Inferior parietal cortex (tissue), 1 donor: ENCODE measurements at regions not wholly inside any gene's neighbourhood (a gene's known extent, or its start where the extent isn't known, plus 50 kb on each side); places are given as distances from the start of the nearest gene placed in this dataset.
"Not testable (repeated sequence)": the region's sequence is repeated elsewhere in the genome, so short reads cannot be mapped to it uniquely, and the experiment has no call there.

Source experiments
- DNase-seq: peaks from one replicate; pipeline ENCODE4 v3.0.0-alpha.2; 2016; ENCODE audit errors: extremely low spot score

DNA sequence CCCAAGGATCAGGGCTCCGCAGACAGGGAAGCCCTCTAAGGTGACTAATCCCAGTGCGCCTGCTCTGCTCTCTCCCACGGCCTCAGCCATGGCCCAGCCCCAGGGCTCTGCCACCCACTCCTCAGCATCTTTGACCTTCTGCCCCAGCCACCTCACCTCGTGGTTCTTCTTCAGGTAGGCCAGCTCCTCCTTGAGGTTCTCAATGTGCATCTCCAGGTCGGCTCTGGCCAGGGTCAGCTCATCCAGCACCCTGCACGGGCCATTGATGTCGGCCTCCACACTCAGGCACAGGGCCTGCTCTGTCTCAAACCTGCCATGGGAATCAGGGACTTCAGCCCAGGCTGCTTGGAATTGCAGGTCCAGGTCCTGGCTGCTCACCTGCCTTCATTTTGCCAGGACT lies 128.4 kb downstream of the TNFRSF13B start:
- not testable (repeated sequence) for DNase-seq

DNA sequence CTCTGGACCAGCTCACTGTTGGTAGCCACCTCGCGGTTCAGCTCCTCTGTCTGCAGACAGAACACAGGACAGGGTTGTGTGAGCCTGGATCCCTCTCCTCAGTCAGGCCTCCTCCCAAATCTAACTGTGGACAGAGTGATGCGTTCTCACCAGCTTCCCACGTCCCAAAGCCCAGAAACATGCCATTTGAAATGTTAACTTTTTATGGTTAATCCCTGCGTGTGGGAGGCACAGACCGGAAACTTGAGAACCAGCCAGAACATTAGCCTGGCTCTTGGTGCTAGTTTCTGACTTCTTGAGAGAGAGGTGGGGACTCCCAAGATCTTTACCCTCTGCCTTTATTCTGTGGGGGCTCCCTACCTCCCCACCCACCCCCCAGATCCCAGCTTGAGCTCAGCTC lies 129.6 kb downstream of the TNFRSF13B start:
- DNase-seq: not testable (repeated sequence)

DNA sequence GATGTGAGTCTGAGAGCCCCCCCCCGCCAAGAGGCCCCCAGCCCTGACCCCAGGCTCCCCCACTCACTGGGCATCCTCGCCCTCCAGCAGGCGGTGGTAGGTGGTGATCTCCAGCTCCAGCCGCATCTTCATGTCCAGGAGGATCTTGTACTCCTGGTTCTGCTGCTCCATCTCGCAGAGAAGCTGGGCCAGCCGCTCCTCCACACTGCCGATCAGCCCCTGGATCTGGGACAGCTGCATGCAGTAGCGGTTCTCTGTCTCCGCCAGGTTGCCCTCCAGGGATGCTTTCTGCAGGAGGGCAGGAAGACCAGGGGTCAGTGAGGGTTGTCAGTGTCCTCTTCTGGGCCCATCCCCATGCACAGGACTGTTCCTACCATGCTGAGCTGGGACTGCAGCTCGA lies 130.0 kb downstream of the TNFRSF13B start:
- DNase-seq: not testable (repeated sequence)

DNA sequence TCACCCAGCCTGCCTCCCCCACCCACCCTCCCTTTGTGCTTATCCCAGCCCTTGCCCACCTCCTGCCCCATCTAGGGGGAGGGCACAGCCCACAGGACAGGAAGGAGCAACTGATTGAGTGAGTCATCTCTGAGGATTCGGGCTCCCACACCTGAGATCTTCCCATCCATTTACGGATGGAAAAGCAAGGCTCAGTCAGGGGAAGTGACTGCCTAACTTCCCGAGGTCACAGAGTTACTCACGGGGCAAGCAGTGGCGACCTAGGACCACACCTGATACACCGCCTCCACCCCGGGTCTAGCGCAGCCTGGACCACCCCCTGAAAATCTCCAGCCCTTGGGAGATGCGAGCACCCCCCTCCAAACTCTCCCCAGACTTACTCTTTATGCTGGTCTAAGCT lies 131.7 kb downstream of the TNFRSF13B start:
- not testable (repeated sequence) for DNase-seq

DNA sequence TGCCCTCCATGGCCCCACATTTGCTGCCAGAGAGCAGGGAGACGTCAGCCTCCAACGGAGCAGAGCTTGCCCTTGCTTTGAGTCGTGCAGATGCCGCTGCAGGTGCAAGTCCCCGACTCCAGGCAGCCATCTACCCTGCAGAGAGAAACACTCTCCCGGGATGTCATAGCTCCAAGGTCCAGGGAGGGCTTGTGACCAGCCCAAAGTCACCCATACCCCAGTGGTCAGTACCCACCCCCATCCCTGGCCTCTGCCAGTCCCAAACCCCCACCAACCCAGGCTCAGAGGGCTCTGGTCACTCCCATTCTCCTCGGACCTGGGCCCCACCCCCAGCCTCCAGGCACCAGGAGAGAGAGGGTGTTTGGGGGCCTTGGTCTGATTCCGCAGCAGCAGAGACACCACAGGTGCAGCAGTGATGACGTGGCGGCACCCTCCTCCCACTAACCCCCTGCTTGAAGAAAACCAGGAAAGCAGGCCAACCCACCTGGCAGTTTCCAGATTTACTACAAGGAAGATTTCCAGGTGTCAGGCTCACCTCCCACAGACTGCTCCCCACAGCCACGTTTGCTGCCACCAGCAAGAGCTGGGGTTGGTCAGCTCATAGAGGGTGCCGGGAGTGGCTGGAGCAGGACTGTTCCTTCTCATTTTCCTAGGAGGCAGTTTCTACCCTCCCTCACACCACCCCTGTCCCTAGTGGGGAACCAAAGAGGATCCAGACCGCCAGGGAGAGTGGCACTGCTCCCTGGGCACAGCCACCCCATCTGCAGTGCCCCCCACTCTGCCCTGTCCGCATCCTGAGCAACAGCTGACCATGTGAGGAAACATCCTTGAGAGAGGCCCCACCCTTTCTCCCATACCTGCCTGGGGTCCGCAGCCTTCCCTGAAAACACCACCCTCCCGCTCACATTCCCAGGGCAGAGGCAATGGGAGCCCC lies 132.4 kb downstream of the TNFRSF13B start:
- DNase-seq: not testable (repeated sequence)

DNA sequence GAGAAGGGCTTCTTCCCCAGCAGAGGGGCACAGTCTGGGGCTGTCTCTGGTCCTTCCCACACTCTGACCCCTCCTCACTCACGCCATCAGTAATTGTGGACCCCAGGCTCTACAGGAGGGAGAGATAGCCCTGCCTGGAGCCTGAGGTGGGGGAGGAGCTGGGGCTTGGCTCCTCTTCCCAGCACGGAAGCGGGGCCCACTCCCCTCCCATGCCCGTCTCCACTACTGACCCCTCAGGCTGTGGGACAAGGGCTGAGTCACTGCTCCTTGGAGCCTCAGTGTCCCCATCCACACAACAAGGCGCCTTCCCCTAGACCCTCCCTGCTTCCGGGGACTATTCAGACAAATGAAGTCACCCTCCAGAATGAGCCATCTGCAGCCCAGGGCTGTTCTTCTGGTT lies 133.1 kb downstream of the TNFRSF13B start:
- DNase-seq: not testable (repeated sequence)

DNA sequence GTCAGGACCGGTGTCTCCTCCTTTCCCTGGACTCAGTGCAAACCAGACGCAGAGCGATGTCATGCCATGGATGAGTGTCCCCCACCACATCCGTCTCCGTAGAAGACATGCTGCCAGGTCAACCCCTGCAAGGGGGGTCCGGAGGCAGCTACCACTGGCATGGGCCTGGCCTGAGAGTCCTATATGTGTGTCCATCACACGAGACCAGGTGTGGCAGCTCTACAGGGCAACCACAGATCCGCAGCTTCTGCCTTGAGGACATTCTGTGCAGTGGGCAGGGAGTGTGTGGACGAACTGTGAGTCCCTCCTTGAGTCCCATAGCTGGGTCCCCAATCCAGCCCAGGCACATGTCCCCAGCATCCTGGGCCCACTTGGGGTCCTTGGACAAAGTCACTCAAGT lies 133.6 kb downstream of the TNFRSF13B start:
- DNase-seq: not testable (repeated sequence)

DNA sequence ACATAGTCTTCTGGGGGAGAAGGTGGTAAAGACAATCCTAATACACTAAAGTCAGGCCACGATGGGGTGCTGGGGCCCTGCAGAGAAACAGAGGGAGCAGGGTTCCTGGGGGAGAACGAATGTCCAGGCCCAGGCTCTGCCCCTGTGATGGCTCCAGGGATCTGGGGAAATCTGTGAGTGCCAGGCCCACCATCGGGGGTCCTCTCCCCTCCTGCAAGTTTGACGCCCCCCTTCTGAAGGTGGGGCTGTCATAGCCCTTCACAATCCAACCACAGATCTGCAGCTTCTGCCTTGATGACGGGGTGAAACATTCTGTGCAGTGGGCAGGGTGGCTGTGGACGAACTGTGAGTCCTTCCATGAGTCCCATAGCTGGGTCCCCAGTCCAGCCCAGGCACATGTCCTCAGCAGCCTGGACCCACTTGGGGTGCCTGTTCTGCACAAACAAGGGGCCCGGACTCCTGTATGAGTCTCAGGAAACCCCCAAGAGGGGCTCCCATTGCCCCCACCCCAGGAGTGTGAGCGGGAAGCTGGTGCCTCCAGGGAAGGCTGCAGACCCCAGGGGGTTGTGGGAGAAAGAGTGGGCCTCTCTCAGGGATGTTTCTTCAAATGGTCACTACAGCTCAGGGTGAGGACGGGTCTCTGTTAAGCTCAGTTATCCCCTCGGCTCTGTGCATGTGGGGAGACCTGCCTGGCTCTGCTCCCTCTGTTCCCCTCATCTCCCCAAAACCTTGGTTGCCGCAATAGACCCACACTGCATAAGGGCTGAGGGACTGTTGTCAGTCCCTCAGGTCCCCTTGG lies 134.3 kb downstream of the TNFRSF13B start:
- DNase-seq: not testable (repeated sequence)

DNA sequence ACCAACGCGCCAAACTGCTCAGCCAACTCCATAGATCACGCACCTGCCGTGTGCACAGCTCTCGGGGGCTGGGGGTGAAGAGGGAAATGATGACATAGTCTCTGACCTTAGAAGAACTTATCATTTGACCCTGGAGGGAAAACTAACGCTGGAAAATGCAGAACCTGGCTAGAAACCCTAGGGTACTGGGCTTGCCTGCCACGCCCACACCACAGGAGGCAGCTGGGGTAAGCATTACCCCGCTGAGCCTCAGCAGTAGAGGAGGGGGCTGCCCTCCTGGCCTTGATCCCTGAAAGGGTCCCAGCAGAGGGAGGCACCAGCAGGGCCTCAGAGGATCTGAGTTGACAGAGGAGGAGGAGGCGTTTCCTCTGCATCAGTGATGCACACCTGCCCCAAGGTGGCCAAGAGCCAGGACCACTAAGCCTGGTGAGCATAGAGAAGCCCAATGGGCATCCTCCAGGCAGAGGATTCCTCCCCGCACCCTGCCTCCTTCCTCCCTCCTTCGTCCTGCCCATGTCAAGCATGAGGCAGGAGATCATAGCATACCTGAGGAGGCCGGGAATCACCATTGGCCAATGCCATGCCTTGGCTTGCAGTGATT lies 135.5 kb downstream of the TNFRSF13B start:
- not testable (repeated sequence) for DNase-seq

DNA sequence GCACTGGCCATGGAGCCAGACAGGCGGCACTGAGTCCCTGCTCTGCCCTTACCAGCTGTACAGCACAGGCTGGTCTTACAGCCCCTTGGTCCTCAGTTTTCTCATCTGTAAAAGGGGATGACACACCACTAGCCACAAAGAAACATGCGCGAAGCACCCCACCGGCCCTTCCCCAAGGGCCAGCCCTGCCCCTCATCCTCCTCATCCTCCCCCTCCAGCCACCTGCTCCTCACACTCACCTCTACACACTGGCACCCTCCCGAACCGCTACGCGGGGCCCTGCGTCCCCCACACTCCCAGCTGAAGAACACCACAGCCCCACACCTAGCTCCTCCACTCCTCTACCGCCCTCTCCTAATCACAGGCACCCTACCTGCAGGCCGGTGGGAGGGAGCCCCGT lies 138.4 kb downstream of the TNFRSF13B start:
- DNase-seq: not testable (repeated sequence)

DNA sequence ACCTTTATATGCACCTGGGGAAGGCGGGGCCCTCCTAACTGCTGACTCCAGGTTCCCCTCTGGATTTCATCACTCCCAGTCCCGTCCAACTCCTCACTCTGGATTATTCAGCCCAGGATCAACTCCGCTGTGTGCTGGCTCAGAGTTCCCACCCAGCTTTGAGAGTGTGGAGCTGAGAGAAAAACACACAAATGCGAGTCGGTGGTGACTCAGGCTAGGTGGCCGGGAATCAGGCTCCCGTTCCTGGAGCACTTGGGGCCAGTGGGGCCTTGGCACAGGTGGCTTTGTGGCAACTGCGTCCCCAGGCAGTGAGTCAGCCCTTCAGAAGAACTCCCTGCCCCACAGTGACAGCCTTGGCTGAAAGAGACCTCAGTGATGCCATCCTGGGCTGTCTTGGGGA lies 139.1 kb downstream of the TNFRSF13B start:
- not testable (repeated sequence) for DNase-seq

DNA sequence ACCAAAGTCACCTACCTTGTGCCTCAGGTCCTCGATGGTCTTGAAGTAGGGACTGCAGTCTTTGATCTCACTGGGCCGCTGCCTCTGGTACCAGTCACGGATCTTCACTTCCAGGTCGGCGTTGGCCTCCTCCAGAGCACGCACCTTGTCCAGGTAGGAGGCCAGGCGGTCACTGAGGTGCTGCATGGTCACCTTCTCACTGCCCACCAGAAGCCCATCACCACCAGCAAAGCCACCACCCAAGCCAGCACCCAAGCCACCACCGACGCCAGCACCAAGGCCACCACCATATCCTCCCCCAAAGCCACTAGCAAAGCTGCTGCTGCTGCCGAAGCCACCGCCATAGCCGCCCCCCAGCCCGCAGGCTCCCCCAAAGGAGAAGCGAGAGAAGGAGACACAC lies 139.7 kb downstream of the TNFRSF13B start:
- DNase-seq: not testable (repeated sequence)

DNA sequence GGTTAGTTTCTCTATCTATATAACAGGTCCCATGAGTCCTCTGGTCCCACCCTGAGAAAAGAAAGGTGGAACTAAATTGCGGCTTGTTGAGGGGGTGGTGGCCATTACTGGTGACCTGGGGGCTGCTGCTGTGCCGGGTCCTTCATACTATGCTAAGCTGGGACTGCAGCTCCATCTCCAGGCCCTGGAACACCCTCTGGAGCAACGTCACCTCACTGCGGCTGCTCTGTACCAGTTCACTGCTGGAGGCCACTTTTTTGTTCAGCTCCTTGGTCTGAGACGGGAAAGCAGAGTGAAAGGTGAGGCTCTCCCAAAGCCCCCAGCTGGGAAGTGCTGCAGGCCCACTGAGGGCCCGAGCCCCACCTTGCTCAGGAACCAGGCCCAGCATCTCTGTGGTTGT lies 140.7 kb downstream of the CCDC144A start:
- not testable (repeated sequence) for DNase-seq

DNA sequence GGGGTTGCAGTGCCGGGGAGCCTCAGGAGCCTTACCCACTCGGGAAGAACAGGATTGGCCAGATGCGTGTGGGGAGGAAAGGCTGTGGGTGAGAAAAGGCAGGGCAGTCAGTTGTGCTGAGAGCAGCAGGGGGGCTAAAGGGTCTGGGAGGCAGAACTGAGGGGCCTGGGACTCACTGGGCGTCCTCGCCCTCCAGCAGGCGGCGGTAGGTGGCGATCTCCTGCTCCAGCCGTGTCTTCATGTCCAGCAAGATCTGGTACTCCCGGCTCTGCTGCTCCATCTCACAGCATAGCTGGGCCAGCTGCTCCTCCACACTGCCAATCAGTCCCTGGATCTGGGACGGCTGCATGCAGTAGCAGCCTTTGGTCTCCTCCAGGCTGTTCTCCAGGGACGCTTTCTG lies 140.2 kb downstream of the CCDC144A start:
- not testable (repeated sequence) for DNase-seq
